ENCODE measurements at regions not wholly inside any gene's neighbourhood (a gene's known extent, or its start where the extent isn't known, plus 50 kb on each side); places are given as distances from the start of the nearest gene placed in this dataset.

DNA sequence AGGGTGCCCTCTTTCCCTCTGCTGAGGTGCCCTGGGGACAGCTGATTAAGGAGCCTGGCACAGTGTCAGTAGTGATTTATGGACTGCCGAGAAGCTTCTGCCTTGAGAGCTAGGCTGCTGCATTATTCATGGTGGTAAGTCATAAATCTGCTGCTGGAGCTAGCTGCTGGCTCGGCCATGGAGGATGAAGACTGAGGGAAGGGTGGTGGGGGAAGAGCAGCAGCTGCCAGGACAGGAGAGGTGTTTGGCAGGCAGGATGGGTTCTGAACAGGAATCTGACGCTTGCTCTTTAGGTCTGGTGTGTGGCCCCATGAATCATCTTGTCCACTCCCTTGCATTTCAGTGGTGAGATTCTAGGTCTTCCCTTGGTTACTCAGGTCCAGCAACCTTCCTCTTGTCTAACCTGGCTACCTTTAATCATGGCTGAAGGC is 296.3 kb downstream of the DYSF start (continued):
- TF ChIP-seq IRF3 (IDR thresholded peaks at IDR 0.05; ENCODE audit: low read depth, low read length) (no peak), POLR2AphosphoS5 (IDR thresholded peaks at IDR 0.05; ENCODE audit: low read depth, low read length) (no peak), SIN3A (IDR thresholded peaks at IDR 0.05; ENCODE audit: borderline replicate concordance, low read depth, low read length) (no peak), ELF1 (IDR thresholded peaks at IDR 0.05) (no peak), RAD21 (IDR thresholded peaks at IDR 0.05; ENCODE audit: low read length) (no peak), MXI1 (IDR thresholded peaks at IDR 0.05; ENCODE audit: low read depth, low read length) (no peak), MEF2A (IDR thresholded peaks at IDR 0.05; ENCODE audit: borderline replicate concordance, low read depth) (no peak), RCOR1 (IDR thresholded peaks at IDR 0.05; ENCODE audit: low read length) (no peak), FOXM1 (IDR thresholded peaks at IDR 0.05; ENCODE audit: low read depth) (no peak)

- peaks cover 16 to 34% of the 10 kb centered on the region in 2 experiments; a peak in 3 of 4 replicates for H3K4me1 ChIP-seq (ENCODE audit: control insufficient read depth in 1 of 2, insufficient read depth in 2 of 2, low read depth in 1 of 2, low read length in 1 of 2)
- DNase-seq: no peak
- POLR2A ChIA-PET: no interaction called here
Measured at GRCh38 chr2:71748227-71748626, 294.9 kb downstream of the DYSF start.

GRCh38 chr2:71747559-71747958 is 294.2 kb downstream of the DYSF start:
- Histone ChIP-seq H3K4me3 (ENCODE audit: low read depth in 2 of 2, low read length in 1 of 2) (no peak overlapping the region), H3K36me3 (replicated peaks in 1 of 2; ENCODE audit: control insufficient read depth in 1 of 2, insufficient read depth in 2 of 2, low read length in 1 of 2) (no peaks in the 10 kb centered on the region), H3F3A (replicated peaks; ENCODE audit: insufficient read depth) (peaks cover 5% of the 10 kb centered on the region), H2AFZ (ENCODE audit: low read depth) (no peak overlapping the region), H3K27ac (ENCODE audit: low read depth in 2 of 2, low read length in 1 of 2) (peak overlapping the region; percentile 38 to 60; a peak in 2 of 4 replicates), H3K4me2 (no peak overlapping the region), H3K9ac (no peak overlapping the region), H3K4me1 (ENCODE audit: control insufficient read depth in 1 of 2, insufficient read depth in 2 of 2, low read depth in 1 of 2, low read length in 1 of 2) (peaks cover 16 to 37% of the 10 kb centered on the region in 2 experiments; a peak in 3 of 4 replicates), H4K20me1 (ENCODE audit: insufficient read depth) (no peaks in the 10 kb centered on the region), H3K9me2 (no peaks in the 10 kb centered on the region), H3K79me2 (ENCODE audit: insufficient read depth) (no peaks in the 10 kb centered on the region), H3K27me3 (ENCODE audit: insufficient read depth) (no peaks in the 10 kb centered on the region), H3K9me3 (no peaks in the 10 kb centered on the region)
- WGBS (ENCODE audit: low lambda C conversion rate): 79% methylated on average over 4 of the region's 4 CpGs
- ChIA-PET POLR2A (no interaction called here), CTCF (interaction anchor here (0.6 to 1.1 kb wide), 2 partner anchors 9 to 176 kb away, joined by 3 read pairs; no protein-coding TSS in a partner anchor)
- no peak for DNase-seq
- TF ChIP-seq EP300 (IDR thresholded peaks at IDR 0.05; ENCODE audit: borderline replicate concordance in 1 of 2, low read depth in 1 of 2, low read length in 1 of 2) (no peak), FOXJ3 (CRISPR knock-in tag; IDR thresholded peaks at IDR 0.05) (no peak), EZH2phosphoT487 (IDR thresholded peaks at IDR 0.05; ENCODE audit: borderline replicate concordance, low read depth) (no peak), SMC3 (IDR thresholded peaks at IDR 0.05; ENCODE audit: low read depth, low read length) (no peak), TAF1 (IDR thresholded peaks at IDR 0.05; ENCODE audit: borderline replicate concordance, low read depth, low read length) (no peak), JUND (IDR thresholded peaks at IDR 0.05) (no peak), TEAD4 (IDR thresholded peaks at IDR 0.05; ENCODE audit: borderline replicate concordance, insufficient read depth) (no peak)
- TF ChIP-seq, protein P1, sequence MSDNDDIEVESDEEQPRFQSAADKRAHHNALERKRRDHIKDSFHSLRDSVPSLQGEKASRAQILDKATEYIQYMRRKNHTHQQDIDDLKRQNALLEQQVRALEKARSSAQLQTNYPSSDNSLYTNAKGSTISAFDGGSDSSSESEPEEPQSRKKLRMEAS (IDR thresholded peaks at IDR 0.05; ENCODE audit: low read depth): no peak
- TF ChIP-seq, protein P2, sequence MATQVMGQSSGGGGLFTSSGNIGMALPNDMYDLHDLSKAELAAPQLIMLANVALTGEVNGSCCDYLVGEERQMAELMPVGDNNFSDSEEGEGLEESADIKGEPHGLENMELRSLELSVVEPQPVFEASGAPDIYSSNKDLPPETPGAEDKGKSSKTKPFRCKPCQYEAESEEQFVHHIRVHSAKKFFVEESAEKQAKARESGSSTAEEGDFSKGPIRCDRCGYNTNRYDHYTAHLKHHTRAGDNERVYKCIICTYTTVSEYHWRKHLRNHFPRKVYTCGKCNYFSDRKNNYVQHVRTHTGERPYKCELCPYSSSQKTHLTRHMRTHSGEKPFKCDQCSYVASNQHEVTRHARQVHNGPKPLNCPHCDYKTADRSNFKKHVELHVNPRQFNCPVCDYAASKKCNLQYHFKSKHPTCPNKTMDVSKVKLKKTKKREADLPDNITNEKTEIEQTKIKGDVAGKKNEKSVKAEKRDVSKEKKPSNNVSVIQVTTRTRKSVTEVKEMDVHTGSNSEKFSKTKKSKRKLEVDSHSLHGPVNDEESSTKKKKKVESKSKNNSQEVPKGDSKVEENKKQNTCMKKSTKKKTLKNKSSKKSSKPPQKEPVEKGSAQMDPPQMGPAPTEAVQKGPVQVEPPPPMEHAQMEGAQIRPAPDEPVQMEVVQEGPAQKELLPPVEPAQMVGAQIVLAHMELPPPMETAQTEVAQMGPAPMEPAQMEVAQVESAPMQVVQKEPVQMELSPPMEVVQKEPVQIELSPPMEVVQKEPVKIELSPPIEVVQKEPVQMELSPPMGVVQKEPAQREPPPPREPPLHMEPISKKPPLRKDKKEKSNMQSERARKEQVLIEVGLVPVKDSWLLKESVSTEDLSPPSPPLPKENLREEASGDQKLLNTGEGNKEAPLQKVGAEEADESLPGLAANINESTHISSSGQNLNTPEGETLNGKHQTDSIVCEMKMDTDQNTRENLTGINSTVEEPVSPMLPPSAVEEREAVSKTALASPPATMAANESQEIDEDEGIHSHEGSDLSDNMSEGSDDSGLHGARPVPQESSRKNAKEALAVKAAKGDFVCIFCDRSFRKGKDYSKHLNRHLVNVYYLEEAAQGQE (IDR thresholded peaks at IDR 0.05; ENCODE audit: low read depth, low read length): no peak
- TF ChIP-seq, protein P3, sequence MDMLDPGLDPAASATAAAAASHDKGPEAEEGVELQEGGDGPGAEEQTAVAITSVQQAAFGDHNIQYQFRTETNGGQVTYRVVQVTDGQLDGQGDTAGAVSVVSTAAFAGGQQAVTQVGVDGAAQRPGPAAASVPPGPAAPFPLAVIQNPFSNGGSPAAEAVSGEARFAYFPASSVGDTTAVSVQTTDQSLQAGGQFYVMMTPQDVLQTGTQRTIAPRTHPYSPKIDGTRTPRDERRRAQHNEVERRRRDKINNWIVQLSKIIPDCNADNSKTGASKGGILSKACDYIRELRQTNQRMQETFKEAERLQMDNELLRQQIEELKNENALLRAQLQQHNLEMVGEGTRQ (IDR thresholded peaks at IDR 0.05; ENCODE audit: borderline replicate concordance, low read depth, low read length): no peak

More at GRCh38 chr2:71748227-71748626, 294.9 kb downstream of the DYSF start:
- Histone ChIP-seq H3K36me3 (replicated peaks in 1 of 2; ENCODE audit: control insufficient read depth in 1 of 2, insufficient read depth in 2 of 2, low read length in 1 of 2) (no peaks in the 10 kb centered on the region), H3K4me2 (no peak overlapping the region), H3K27me3 (ENCODE audit: insufficient read depth) (no peaks in the 10 kb centered on the region), H3K9me2 (no peaks in the 10 kb centered on the region), H3F3A (replicated peaks; ENCODE audit: insufficient read depth) (peaks cover 2% of the 10 kb centered on the region), H3K9ac (no peak overlapping the region), H3K79me2 (ENCODE audit: insufficient read depth) (no peaks in the 10 kb centered on the region), H3K4me3 (ENCODE audit: low read depth in 2 of 2, low read length in 1 of 2) (no peak overlapping the region), H4K20me1 (ENCODE audit: insufficient read depth) (no peaks in the 10 kb centered on the region), H2AFZ (ENCODE audit: low read depth) (no peak overlapping the region), H3K27ac (ENCODE audit: low read depth in 2 of 2, low read length in 1 of 2) (no peak overlapping the region; a peak in 1 of 4 replicates), H3K9me3 (no peaks in the 10 kb centered on the region)
- TF ChIP-seq ELF1 (IDR thresholded peaks at IDR 0.05): peak; percentile 15; the same call in 1 of the 2 replicates
- no peak for TF ChIP-seq NRF1 (IDR thresholded peaks at IDR 0.05; ENCODE audit: low read depth, low read length)
- TF ChIP-seq TCF12 (IDR thresholded peaks at IDR 0.05): peak; percentile 18; the same call in 1 of the 2 replicates
- no peak for TF ChIP-seq RCOR1 (IDR thresholded peaks at IDR 0.05; ENCODE audit: low read length)
- 76% methylated on average over 4 of the region's 5 CpGs for WGBS (ENCODE audit: low lambda C conversion rate)
- CTCF ChIA-PET: interaction anchor here (1.1 to 1.2 kb wide), 2 partner anchors 49 to 176 kb away, joined by 3 read pairs; no protein-coding TSS in a partner anchor

All from SK-N-SH (cell line).